GM19240 (cell line): ENCODE measurements at regions not wholly inside any gene's neighbourhood (a gene's known extent, or its start where the extent isn't known, plus 50 kb on each side); places are given as distances from the start of the nearest gene placed in this dataset.
A peak's percentile ranks its signal among the peaks of the same experiment; 100 is the strongest.
"Not testable (repeated sequence)": the region's sequence is repeated elsewhere in the genome, so short reads cannot be mapped to it uniquely, and the experiment has no call there.

Experiments used
- DNase-seq: peaks from one replicate; pipeline ENCODE4 v3.0.0; 2011; ENCODE audit warnings: low spot score; ENCODE audit not compliant: insufficient read length

DNA sequence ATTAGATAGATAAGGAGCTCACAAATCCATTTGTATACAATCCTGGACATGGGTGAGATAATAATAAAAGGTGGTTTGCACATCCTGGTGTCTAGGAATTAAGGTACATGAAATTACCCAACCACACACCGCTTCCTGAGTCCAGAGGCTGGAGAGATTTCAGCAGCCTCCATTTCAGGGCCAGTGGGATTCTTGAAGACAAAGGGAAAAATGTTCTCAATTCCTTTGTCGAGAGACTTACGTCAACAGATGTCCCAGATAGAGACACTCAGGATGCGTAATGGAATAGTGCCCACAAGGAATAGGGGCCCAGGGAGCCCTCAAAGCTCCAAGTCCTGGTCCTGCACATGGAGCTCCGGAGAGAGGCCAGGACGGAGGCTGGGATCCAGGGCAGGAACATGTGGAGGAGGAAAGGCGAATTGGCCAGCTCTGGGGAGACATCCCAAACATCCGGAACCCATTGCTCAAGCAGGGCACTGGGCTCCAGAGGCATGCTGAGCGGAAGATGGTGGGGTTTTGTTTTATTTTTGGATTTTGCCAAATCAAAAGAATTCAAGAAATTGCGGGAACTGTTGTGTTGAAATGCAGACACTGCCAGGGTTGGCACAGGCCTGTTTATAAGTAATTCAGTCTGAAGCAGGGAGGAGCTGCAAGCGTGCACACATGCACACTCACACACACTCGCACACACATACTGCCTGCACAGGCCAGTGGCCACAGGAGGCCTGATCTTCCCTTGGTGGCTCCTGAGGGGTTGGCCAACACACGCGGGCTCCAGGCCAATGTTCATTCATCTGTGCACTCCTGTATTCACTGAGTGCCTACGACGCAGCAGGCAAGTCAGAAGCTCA lies 97.2 kb downstream of the NOG start:
- no peak for DNase-seq

DNA sequence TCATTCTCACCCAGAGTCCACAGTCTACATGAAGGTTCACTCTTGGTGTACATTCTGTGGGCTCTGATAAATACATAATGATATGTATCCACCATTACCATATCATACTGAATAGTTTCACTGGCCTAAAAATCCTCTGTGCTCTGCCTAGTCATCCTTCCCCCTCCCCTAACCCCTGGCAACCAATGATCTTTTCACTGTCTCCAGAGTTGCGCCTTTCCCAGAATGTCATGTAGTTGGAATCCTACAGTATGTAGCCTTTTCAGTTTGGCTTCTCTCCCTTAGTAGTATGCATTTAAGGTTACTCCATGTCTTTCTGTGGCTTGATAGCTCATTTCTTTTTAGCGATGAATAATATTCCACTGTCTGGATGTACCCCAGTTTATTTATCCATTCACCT lies 101.3 kb downstream of the NOG start:
- no peak for DNase-seq

DNA sequence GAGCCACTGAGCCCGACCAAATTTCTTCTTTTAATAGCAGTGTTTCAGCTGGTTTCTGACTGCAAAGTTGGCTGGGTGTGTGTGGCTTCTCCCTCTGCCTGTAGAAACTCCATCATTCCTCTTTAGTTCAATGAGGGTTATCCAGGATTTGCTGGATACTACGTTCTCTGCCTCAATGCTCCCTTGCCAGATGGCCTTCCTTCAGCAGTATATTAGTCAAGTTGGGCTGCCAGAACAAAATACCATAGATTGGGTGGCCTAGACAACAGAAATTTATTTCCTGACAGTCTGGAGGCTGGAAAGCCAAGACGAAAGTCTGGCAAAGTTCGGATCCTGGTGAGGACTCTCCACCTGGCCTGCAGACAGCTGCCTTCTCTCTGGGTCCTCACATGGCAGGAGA lies 103.7 kb downstream of the NOG start:
- DNase-seq = no peak

DNA sequence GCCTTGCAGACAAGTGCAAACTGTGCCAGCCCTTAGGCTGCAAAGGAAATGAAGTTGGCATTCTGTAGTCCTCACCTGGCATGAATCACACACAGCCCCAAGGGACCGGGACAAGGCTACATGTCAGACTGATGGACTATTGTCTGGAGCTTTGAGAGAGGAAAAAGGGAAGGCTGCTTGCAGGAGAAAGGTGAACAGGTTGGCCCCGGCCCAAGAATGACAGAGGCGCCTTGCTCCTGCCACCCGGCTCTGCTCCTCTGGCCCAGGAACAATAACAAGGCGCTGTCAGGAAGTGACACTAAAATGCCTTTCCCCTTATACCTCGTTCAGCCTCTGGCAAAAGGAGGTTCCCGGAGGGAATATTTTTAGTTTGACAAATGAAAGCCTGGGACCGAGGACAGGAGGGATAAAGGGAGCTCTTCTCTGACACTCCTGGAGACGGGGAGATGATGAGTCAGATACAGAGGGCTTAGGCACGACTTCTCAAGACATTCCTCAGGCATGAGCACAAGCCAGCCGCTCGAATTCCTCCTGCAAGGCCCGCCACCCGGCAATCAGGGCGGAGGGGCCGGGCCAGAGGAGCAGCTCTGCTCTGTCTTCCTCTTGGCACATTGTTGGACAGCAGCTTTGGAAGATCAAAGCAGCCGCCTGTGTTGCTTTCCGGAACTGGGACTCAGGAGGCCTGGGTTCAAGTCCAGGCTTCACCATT lies 105.8 kb downstream of the NOG start:
- DNase-seq = no peak

DNA sequence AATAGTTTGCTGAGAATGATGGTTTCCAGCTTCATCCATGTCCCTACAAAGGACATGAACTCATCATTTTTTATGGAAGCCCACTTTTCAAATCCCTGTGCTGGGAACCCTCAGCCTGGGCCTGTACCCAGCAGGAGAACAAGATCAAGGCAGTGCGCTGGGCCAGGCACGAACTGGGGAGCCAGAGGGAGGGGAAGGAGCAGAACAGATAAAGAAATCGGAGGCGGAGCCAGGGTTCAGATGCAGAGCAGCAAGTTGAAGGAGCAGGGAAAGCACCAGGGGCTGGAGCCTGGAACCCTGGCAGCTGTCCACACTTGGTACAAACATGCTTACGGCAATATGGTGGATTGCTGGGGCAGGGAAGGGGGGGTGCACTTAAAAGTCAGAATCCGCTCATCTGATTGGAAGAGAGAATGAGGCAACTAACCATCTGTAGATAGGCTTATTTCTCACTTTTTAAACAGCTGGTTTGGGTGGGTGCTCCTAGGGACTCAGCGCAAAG lies 107.5 kb downstream of the NOG start:
- no peak for DNase-seq

DNA sequence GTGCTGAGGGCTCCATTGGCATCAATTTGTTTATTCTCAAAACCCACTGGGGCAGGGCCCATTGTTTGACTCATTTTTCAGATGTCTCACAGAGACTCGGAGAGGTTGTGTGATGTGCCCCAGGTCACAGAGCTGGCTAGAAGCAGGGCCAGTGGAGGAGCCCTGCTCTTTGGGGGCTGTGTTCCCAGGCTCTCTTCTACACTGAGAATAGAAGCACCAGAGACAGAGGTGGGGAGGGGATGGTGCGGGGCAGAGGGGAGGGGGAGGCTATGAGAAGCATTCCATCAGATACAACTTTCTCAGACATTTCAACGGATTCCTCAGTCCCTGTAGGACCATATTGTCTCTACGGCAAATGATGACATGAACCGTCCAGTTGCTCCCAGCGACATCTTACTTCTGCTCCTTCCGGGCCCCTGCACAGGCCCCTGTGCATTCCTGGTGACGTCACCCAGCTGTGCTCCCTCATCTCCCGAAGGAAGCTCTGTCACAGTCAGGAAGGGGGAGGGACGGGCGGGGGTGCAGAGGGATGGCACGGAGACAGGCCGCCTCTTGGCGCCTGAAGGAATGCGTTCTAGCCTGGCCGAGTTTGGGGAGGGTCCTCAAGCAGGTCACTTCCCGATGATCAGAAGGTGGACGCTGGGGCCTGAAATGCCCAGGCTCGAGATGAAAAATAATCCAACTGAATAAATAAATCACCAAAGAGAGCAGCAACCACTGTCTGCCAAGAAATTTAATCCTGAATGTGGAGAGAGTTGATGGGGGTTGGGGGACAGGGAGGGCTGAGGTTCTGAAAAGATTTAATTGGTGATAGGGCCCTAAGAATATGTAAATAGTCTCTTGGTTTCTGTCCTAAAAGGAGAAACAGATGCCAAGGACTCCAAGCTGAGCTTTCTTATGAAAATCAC lies 114.1 kb downstream of the NOG start:
- no peak for DNase-seq

DNA sequence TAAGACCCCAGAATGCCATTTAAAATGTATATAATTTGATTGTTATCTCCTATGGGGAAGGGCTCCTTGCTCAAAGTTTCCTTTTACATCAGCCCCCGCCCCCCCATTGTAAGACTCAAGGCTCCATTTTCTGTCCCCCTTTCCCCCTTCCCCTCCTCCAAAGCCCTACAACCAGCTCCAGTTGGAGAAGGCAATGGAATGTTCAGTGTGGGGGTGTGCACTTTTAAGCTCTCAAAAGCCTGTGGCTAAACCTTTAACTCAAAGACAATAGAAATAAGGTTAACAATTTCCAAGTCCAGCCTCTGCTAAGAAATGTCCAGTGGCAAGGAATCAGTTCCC lies 114.7 kb downstream of the NOG start:
- no peak for DNase-seq

DNA sequence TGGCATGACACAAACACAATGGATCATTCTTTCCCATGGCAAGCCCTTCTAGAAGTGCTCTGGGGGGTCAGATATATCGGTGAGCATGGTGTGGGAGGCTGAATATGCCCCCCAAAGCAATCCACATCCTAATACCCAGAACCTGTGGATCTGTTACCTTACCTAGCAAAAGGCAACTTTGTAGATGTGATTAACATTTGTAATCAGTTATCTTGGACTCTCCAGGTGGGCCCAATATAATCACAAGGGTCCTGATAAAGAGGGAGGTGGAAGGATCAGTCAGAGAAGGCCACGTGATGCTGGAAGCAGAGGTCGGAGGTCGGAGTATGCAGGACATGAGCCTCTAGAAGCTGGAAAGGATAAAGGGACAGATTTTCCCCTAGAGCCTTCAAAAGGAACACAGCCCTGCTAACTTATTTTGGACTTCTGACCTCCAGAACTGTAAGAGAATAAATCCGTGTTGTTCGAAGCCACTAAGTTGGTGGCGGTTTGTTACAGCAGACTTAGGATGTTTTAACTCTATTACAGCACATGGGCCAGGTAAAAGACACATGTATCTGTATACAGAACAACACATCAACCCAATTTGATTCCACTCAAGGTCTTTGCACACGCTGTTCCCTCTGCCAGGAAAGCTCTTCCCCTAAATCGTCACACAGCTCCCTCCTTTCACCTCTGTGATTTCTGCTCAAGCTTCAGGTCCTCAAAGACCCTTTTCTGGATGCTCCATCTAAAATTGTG lies 115.3 kb downstream of the NOG start:
- DNase-seq = no peak

DNA sequence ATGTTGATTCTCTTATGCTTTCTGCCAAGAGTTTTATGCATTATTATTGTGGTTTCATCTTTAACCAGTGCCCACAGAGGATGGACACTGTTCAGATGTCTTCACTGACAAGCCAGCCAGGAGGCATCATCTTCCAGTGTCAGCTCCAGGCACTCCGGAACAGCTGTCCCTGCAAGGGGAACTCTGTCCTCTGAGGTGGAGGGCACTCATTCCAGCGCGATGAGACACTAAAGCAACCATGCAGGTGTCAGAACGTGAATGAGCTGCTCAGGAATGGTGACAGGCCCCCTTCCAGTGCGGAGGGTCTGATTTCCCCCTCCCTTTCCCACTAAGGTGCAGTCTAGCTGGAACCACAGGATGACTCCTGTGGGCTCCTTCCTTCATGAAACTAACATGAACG lies 117.5 kb downstream of the NOG start:
- no peak for DNase-seq

DNA sequence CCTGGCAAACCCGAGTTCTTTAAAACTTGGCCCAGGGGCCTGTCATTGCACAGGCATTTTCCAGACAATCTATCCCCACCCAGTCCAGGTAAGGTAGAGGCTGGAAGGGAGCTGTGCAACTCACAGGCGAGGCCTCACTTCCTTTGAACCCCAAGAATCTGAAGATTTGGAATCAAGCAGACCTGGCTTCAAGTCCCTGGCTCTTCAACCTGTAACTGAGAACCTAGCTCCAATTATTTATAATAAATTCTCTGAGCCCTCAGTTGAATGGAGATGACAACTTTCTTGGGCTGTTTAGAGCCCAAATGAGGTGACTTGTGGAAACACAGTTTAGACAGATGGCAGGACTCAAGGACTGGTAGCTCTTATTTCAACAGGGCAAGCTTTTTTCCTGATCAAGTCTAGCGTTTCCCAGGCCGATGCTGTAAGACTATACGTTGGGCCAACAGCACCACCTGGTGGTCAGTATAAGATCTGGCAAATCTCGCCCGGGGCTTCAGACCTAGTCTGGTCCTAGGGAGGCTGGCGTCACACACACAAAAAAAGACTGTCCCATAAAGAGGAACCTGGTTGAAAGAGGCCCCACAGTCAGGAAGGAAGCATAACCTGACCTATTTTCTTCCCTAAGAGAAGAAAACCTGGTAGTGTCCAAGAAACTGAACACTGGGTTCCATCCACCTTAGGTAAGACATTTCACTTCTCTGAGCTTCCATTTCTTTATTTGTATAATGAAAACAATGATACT lies 117.9 kb downstream of the C17orf67 start:
- DNase-seq = peak; percentile 79

DNA sequence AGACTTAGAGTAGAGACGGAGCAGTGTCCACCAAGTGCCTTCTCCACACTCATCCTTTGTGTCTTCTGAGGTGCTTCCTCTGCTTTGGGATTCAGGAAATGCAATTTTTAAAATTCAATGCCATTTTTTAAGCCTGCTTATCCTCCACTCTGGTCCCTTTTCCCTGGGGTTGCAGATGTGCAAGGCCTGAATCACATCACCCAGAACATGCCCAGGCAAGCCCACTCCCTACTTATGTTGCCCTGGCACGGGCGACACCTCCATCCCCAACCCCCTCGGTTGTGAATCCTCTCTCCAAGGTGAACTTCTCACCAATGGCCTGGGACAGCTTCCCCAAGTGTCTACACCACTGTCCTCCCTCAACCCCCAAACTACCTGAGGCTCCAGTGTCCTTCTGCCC lies 116.2 kb downstream of the C17orf67 start:
- DNase-seq = no peak

DNA sequence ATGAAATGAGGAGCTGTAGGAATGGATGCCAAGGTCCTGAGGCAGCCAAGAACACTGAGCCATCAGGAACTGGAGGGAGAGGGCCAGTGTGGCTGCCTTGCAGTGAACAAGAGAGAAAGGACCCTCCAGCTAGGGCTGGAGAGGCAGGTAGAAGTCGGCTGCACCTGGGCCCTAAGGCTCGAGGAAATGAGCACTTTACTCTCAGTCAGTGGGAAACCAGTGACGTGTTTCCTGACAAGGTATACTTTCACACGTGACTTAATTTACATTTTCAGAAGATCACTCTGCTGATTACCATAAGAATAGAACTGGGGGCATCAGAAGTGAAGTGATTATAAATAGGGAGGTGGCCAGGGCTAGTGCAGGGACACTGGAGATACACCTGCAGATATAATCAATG lies 115.2 kb downstream of the C17orf67 start:
- no peak for DNase-seq

DNA sequence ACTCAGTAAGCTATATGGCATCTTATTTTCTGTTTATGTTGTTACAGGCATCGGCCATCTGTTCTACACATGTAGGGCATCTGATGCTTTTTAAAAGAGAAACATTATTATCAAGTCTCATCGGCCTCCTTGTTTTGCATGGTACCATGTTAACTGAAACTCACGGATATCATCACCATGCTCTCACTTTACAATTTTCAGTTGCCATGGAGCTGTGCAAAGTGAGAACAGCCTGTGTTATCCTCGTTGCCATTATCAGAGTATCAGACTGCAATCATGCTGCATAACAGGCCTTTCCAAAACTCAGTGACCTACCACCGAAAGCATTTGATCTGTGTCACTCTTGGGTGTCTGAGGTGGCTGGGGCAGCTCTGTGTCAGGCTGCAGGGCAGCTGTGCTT lies 110.3 kb downstream of the C17orf67 start:
- DNase-seq = no peak

DNA sequence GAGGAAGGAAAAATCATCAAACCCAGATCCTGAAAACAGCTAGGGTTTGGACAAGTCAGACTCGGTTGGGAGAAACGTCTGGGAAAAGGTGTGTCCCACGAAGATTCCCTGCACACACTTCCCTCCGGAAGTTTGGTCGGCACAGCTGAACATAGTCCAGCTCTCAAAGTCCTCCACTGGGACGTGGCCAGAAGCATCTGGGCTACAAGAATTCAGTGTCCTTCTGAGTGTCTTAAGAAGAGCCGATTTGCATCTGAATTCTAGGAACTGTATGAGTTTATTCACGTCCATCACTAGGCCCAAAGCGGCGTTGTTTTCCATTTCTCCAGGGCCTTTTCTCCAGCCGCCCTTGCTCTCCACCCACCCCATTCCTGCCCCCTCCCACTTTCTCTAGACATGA lies 109.1 kb downstream of the C17orf67 start:
- no peak for DNase-seq

DNA sequence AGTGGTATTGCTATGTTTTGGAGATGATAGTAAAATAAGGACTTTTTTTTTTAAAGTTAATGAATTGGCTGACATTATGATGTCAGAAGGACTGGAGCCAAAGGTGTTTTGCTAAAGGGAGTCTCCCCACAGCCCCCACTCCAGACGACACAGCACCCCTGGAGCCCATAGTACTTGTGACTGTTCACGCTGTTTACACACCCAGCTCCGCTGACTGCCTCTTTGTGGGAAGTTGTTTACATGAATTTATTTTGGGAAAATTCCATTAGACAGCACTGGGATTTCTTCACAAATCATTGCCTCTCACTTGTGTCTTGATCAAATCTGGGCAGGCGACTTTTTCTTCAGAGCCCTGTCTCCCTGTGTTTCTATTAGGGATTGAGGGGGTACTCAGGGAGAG lies 108.6 kb downstream of the C17orf67 start:
- DNase-seq = no peak

DNA sequence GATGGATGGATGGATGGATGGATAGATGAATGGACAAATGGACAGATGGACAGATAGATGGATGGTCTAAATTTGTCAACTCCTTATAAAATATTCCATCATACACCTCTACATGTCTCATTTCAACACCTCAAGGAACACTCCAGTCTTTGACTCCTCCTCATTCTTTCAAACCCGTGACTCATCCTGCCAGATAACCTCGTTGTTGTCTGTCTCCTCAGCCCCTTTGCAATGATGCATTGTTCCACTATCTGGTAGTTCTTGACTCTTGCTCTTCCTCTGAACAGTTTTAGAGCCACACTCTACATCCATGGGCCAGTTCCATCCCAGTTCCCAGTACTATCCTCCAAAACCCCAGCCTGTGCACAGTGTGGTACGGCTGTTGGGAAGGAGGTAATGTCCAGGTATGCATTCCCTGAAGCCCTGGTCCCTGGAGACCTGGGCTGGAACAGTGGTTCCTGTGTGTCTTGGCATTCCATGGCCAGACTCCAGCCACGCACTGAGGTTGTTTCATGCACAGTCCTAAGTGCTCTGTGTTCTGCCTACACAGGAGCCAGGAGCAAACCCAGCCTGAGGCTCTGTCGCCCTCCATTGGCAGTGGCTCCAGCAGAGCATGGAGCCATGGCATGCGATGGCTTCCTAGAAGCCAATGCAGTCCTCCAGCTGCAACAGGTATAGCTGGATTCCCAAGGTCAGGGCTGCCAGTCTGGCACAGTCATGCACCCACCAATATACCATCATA lies 105.7 kb downstream of the C17orf67 start:
- DNase-seq = no peak

DNA sequence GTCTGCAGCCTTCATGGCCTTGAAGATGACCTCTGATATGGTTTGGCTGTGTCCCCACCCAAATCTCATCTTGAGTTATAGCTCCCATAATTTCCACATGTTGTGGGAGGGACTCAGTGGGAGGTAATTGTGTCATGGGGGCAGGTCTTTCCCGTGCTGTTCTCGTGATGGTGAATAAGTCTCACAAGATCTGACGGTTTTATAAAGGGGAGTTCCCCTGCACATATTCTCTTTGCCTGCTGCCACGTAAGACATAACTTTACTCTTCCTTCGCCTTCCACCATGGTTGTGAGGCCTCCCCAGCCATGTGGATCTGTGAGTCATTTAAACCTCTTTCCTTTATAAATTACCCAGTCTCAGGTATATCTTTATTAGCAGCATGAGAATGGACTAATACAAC lies 102.6 kb downstream of the C17orf67 start:
- not testable (repeated sequence) for DNase-seq

DNA sequence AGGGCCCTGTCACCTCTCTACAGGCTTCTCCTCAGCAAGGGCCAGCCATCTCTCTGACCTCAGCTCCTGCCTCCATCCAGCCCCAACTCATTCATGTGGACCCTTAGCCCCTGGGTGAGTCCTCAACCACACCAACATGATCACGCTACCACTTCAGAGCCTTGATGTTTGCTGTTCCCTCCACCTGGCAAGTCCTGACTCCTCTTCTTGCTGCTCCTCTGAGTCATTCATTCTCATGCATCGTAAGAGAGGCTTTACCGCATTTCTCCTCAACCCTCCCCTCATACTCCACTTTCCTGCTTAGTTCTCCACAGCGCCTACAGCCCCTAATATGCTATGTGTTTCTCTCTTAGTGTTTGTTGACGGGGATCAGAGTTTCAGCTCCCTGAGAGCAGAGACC lies 99.9 kb downstream of the C17orf67 start:
- no peak for DNase-seq

DNA sequence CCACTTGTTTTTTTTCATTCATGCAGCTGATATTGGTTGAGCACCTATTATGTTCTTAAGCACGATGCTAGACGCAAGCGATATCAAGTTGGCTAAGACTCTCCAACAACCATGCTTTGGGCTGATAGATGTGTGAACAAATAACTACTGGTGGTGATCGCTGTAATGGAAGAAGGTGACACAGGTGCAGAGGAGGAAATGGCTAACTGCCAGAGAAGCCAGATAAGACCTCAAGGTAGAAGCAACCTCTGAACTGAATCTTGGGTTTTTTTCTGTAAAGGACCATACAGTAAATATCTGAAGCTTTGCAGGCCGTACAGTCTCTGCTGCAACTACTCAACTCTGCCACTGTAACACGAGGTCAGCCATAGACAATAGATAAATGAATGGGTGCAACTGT lies 97.9 kb downstream of the C17orf67 start:
- no peak for DNase-seq
